ENCODE measurements at regions not wholly inside any gene's neighbourhood (a gene's known extent, or its start where the extent isn't known, plus 50 kb on each side); places are given as distances from the start of the nearest gene placed in this dataset.

DNA sequence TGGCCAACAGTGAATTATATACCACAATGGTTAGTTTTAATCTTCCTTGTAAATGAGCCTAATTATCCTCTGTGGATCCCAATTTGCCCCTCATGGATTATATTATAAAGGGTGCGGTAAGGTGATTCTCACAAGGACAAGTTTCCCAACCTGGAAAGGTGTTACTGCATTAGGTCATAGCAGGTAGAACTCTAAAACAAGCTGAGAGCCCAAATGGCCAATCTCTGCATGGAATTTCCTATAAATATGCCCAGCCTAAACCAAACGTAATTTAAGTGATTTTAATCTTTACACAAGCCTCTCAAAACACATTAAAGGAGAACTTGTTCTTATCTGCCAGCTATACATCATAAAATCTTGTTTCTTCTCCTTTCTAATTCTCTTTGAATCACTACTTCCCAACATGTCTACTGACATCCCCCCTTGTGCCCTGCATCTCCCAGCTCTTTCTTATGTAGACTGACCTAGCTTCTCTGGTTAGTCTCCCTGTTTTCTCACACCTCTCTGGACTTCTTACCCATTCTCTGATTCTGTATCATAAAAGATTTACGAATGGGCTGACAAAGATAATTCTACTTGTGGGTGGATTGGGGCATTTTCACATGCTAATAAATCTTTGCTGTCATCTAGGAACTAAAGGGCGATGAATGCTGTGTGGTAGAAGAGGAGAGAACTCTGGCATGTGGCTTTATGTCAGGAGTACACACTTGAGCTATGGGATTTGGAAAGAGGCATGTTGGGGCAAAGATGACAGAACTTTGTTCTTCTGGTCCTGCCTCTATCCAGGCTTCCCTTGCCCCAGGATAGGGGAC is 94.3 kb upstream of the PGRMC2 start:
- peak; percentile 31 for DNase-seq

DNA sequence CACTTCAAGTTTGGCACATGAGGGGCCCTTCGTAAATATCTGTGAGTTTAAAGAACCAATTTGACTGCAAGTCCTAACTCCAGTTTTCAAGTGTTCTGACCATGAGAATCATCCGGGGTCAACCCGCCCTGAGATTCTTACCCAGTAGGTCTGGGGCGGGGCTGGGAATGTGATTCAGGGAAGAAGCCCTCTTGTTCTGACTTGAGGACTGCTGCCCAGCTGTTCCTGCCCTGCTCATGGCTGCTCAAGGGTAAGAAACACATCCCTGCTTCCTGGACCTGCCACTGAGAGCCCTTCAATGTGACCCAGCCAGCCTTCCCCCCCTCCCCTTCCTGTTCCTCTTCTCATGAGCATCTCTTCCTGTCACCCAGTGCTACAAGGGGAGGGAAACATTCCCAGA is 92.7 kb upstream of the PGRMC2 start:
- no peak for DNase-seq

DNA sequence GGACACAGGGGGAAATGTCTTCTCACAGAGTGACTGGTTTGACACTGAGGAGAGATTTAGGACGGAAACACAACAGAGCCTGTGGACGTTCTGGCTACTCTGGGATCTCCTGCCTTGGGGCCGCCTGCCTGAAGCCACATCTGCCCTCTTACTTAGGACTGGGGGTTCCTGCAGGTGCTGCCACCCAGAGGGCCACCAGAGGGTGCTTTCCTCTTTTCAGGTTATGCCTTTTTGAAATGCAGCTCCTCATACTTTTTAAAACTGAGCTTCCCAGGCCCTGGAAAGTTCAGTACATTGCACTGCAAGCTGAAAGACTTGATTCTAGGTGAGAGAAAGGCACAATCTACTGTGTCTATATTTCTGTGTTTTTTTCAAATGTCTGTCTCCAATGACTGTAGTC is 92.2 kb upstream of the PGRMC2 start:
- DNase-seq, result peak; percentile 50

DNA sequence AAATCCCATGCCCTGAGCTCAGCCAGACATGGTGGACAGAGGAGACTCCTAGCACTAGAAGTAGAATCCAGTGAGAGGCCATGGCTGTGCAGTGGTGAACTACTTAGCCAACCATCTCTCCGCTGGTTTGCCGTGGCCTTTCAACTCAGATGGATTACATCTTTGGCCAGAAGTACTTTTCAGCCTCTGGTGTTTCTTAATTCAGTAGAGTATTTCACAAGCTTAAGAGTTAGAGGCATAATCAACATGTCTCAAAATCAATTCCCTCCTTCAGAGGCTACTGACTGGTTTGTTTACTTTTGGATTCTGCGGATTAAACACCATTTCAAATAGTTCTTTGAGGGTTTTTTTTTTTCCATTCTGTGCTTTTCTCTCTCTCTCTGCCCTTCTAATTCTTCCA is 91.1 kb upstream of the PGRMC2 start:
- no peak for DNase-seq

DNA sequence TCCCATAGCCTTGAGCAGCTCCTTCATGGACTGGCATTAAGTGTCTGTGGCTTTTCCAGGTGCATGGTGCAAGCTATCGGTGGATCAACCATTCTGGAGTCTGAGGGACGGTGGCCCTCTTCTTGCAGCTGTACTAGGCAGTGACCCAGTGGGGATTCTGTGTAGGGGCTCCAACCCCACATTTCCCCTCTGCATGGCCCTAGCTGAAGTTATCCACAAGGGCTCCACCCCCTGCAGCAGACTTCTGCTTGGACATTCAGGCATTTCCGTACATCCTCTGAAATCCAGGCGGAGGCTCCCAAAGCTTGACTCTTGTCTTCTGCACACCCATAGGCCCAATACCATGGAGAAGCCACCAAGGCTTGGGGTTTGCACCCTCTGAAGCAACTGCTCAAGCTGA is 89.3 kb upstream of the PGRMC2 start:
- no peak for DNase-seq

DNA sequence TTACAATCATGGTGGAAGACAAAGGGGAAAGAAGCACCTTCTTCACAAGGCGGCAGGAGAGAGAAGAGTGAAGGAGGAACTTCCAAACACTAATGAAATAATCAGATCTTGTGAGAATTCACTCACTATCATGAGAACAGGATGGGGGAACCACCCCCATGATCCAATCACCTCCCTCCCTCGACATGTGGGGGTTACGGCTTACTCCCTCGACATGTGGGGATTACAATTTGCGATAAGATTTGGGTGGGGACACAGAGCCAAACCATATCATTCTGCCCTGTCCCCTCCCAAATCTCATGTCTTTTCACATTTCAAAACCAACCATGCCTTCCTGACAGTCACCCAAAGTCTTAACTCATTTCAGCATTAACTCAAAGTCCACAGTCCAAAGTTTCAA is 88.7 kb upstream of the PGRMC2 start:
- DNase-seq, result no peak

DNA sequence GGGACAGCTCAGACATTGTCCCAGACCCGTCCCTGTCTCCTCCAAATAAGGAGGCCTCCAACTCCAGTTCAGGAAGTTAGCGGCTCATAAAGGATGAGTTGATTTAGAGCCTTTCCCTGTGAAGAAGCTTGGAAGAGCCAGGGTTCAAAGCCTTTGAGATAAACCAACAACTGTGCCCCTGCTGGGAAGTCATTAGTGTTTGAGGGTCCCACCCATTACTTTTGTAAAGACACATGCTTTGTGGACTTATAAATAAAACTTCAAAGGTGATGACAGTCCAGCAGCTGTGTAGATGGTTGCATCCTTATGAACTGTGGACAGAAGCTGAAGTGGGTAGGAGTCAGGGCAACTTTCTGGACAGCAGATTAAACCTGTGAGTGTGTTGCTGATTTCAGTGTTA is 86.0 kb upstream of the PGRMC2 start:
- DNase-seq, result peak; percentile 18

DNA sequence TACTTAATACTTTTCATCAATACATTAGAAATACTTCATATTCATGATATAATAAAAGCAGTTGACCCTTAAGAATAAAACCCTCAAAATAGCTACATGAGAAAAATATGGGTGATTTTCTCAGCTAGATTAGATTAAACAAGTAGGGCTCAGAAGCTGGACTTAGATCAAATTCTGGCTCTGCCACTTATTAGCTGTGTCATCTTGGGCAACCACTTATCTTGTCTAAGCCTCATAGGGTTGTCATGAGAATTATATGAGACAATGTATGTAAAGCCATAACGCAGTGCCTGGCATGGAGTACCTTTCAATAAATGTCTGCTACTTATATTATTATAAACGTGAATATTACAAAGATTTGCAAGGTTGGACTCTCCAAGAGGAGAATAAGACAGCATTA is 84.3 kb upstream of the PGRMC2 start:
- no peak for DNase-seq

DNA sequence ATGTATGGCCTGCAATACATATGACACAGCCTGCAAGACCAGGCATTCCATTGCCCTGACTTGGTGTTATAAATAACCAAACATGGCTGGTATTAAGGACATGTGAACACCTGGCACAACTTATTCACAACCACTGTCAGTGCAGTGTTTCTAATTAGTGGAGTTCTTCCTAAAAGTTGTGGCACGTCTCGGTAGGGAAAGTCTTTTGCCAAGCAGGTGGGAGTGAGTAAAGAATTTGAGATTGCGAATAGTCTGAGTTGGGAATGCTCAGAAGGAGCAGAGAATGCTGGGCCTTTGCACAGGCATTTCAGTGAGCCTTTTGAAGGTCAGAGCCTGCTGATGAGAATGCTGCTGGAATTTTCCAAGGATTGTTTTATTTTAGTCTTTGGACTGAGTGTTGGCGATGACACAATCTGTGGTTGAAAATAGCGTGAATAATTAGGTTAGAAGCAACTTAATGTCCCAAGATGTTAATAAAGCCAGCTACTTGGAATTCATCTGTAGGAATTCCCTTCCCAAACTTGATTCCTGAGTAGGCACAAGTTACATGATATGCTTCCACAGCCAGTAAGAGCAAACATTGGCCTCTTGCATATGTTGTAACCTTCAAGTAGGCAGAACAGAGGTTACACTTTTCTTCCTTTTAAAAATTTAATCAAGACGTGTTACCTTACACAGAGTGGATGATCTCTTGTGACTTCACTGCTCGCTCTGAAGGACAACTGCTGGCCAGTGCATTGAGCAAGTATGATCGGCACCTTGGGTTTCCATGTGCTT is 83.6 kb upstream of the PGRMC2 start:
- DNase-seq, result peak; percentile 93

DNA sequence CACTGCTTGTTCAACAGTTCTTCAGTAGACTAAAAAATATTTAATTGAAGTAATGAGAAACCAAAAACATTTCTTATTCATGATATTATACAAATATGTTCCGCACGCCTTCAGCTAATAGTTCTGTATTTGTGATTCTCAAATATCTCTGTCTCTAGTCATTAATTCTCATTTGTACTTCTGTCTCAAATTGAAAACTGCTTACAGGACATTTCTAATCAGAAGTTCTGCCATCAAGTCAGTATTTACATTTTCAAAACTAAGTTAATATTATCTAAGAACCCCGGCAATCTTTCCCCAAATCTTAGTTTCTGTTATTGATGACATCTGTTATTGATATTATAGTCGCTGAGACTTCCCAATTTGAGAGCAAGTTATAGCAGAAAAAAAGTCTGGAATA is 78.6 kb upstream of the PGRMC2 start:
- no peak for DNase-seq

DNA sequence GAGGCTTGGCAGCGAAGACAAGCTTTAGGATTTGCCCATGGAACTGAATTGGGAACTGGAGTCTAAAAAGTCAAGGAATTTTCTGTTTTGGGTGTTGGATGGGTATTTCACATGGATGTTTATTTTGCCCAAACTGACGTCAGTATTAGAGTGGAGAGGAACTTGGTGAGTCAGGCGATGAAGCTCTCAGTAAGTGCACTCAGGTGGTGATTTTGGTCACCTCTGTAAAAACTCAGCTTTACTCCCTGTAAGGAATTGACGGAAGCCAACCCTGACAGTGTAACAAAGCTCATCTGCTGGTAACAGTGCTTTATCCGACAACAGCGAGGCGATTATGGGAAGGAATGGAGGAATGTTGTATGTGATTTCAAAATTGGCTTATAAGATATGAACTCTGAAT is 77.0 kb upstream of the PGRMC2 start:
- DNase-seq, result no peak

DNA sequence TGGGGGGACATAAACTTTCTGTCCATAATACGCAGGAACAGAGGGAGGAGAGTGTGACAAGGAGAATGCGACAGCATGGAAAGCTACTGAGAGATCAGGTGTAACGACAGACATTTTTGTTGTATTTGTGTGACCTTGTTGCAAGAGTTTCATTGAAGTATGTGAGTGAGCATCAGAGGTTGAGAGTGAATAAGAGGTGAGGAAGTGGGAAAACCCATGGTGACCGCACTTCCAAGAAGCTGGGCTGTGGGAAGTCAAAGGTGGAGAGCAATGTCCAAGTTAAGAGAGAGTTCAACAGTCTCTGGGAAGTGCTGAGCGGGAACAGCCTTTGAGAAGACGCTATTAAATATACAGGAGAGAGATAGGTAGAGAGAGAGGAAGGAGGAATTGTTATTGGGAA is 76.4 kb upstream of the PGRMC2 start:
- no peak for DNase-seq

DNA sequence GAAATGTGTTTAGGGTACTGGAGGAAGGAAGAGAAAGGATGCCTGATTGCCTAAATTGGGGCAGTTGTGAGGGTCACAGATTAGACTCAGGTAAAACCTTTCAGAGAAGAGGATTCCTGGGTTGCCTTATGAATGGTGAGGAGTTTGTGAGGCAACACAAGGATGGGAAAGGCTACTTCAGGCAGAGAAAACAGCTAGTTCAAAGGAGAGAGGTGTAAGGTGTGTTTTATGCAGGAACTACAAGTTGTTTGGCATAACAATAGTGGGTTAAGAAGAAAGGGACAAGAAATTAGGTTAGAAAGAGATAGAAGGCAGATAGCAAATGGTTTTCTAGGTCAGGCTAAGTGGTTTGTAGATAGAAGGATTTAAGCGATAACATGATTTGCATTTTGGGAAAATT is 75.1 kb upstream of the PGRMC2 start:
- no peak for DNase-seq

DNA sequence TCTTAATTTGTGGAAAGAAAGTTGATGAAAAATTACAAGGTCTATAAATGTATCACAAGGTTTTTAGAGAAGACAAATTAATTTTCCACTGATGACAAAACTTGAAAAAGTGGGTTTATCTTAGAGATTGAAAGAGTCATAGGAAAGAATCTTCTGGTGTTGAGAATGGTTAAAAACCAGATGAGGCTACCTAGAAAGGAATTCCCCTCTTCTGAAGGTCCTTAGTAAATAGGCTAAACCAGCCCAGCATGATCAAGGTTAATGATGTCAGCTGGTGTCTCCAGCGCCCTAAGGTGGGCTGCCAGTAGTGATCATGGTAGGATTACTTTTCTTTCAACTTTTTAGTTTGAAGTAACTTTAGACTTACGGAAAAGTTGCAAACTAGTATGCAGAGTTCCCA is 71.8 kb upstream of the PGRMC2 start:
- DNase-seq, result no peak

DNA sequence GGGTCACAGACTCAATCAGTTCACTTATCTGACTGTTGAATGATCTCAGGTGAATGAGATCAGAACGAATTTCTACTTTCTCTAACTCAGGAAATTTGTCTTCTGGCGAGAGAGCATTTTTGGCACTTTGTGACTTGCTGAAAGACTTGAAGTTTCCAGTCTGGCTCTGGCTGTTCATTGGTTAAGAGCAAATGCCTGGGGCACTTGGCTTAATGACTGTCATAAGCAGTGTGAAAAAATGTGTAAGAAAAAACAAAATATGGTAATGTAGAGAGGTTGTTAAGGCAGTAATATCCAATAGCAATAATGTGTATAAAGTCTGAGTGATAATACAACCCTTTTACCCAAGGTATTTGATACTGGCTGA is 71.3 kb upstream of the PGRMC2 start:
- DNase-seq, result no peak

DNA sequence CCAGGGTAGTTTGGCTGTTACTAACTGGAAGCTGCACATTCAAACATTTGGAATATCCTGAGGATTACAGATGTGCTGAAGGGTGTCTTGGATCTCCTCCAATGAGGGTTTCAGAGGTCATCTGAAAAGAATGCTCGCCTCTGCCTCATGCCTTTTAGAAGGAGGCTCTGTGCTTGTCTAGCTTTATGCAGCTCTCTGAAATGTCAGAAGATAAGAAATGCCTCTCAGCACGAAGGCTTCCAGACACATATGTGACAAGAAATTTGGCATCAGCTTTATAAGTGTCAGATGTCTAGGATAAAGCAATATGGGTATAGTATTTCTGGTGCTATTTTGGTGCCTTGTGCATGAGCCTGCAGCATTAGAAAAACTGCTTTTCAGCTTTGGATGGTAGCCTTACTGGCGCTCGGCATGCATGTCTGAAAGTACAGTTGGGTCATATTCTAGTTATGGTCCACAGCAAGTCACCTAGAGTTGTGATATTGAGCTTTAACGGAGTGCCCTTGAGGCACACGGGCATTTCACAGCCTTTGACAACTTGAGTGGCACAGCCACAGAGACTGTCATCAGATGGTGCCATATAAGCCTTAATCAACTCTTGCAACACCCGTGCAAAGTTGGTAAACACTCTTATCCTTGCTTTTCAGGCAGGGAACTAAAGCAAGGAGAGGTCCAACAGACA is 70.8 kb upstream of the PGRMC2 start:
- peak; percentile 94 for DNase-seq

DNA sequence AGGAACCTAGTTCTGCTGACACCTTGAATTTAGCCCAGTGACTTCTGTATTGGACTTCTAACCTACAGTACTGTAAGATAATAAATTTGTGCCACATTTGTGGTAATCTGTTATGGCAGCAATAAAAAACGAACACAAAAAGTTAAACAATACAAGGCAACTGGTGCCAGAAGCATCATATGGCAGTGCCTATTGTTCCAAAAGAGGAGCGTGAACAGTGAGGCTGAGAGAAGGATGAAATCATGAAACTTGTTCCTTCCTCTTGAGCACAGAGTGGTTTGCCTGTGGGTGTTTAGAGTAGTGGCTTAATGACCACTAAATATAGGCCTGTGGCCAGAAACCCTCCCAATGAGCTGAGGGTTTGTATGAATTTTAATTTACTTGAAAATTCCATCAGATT is 69.7 kb upstream of the PGRMC2 start:
- no peak for DNase-seq

DNA sequence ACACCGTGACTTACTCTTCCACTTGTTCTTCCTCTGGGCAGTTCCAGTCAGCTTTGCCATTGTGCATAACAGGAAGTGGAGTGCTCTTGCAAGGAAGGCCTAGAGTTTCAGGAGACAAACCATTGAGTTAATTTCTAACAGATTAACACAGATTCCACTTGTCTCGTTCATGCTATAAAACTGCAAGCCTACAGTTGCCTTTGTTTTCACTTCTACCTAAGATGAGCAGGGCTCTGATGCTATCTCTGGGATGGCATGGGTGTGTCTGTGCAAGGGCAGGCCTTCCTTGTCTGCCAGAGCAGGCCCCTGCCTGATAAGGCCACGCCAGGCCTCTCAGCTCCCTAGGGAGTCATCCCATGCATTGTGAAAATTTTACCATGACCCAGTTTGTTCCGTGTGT is 67.7 kb upstream of the PGRMC2 start:
- peak; percentile 36 for DNase-seq

DNA sequence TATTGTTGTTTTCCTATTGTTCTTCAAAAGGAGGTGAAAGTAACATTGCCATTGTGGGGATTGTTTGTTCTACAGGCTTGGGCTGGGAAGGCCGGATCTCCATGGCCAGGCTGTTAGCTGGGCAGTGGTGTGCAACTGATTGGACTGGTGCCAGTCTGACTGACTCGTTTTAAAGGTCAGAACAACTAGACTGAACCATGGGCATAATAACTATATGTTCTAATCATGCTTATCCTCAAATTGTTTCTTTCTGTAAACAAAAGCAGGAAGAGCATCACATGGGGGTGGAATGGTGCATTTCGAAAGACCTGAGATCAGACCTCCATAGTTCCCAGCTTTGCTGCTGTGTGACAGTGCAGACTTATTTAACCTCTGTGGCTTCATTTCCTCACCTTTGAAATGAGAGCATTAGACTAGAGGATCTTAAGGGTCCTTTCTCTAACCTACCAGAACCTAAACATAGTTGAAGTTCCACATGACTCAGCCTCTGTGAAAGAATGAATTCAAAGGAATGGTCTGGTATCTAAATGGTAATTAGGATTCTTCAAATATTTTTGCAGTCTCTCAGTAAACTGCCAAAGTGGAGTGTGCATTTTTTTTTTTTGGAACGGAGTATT is 66.7 kb upstream of the PGRMC2 start:
- peak; percentile 97 for DNase-seq

DNA sequence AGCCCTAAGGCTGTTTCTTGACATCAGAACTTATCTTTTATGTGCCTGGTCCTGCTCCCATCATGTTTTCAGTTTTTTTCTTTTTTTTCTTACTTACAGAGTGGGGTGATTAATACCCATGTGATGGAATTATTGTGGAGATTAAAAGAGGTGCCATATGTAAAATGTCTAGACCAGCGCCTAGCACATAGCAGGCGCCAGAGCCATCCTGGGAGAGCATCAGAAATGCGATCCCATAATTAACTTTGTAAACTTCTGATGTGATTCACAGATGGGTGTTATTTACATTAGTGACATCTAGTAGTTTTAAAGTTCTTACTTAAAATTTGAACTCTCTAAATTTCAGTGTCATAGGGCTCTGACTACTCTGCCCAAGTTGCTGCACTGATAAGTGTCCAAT is 66.2 kb upstream of the PGRMC2 start:
- DNase-seq, result peak; percentile 31

DNA sequence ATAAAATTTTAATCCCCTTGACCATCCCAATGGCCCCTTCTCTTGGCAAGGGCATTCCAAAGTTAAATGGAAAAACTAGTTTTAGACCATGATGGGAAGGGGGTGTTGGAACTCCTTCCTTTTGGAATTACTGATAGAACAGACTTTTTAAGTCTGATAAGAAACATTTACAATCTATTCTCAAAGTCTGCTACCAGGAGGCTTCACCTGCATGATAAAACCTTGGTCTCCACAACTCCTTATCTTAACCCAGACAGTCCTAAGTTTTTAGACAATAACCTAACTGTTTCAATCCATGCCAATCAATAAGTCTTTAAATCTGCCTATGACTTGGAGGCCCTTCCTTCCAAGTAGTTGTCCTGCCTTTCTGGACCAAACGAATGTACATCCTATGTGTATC is 63.9 kb upstream of the PGRMC2 start:
- DNase-seq, result no peak

DNA sequence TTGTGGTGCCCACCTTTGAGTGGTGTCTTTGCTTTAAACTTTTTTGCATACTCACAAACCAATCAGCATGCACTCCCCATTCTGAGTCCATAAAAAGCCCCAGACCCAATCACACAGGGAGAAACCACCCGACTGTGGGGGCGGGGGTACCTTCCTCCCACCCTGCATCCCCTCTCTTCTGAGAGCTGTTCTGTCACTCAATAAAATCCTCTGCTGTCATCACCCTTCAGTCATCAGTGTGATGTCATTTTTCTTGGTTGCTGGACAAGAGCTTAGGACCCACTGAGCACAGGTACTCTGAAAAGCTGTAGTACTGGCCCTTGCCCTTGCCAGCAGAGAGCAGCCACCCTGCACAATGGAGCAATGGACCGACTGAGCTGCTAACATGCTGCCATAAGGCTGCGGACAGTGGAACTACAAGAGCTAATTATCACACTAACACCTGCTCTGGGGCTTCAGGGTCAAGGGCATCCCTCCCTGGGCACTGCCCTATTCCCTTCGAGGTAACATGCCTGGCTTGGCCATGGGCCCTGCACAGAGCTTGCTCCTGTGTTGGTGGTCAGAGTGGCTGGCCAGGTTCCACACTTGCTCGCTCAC is 62.9 kb upstream of the PGRMC2 start:
- DNase-seq, result no peak

DNA sequence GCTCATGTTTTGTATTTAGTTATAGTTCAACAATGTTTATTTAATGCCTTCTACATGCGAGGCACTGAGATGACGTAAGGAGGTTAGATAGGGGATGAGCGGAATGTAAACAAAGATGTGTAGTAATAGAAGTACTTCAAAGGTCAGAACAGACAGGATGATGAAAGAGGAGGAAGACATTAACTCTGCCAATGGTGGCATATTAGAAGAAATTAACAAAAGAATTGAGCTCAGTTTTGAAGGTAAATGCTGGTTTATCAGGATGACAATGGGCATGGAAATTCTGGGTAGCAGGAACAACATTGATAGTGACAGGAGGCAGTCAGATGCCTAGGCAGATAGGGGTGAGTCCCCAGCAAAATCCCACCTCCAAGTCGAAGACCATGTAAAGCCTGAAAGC is 62.3 kb upstream of the PGRMC2 start:
- peak; percentile 66 for DNase-seq

Data from fibroblast of upper back skin (primary cell).